GM21737 (cell line): ENCODE measurements at regions not wholly inside any gene's neighbourhood (a gene's known extent, or its start where the extent isn't known, plus 50 kb on each side); places are given as distances from the start of the nearest gene placed in this dataset.
"Not testable (repeated sequence)": the region's sequence is repeated elsewhere in the genome, so short reads cannot be mapped to it uniquely, and the experiment has no call there.

Experiments used
- ATAC-seq: cut with Tn5 transposase; IDR thresholded peaks from one replicate; pipeline ENCODE4 v1.9.1; 2021; ENCODE audit warnings: mild to moderate bottlenecking, moderate library complexity; ENCODE audit not compliant: unreplicated experiment

DNA sequence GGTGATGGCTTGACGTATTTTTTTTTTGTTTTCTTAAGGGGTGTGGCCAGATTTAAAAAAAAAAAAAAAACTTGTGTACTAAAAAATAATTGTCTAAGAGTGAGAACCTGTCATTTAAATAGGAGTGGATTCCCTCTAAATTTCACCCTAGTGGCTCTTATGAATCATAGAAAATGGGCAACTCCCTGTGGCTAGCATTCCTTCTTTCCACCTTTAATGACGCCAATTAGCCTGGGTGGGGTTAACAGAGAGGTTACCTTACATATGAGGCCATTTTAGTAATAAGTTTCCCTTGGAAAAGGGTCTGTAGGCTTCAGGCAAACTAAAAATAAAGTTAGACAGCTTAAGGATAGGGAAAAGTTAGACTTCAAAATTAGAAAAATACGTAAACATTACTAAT is 223.5 kb upstream of the FAM241A start:
- ATAC-seq, result no peak

DNA sequence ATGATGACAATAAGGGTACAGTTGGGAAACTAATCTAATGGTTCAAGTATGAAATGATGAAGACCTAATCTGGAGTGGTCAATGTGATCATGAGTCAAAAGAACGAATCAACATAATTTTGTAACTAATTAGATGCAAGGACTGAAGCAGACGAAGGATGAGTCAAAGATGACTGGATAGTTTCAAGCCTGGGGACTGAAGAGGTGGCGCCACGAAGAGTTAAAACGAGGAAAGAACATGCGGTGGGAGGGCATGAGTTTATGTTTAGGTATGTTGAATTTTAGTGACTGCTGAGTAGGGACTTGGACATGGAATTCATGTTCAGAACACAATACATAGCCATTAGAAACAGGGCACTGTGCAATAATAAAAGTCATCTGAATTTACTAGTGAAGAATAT is 221.5 kb upstream of the FAM241A start:
- ATAC-seq, result no peak

DNA sequence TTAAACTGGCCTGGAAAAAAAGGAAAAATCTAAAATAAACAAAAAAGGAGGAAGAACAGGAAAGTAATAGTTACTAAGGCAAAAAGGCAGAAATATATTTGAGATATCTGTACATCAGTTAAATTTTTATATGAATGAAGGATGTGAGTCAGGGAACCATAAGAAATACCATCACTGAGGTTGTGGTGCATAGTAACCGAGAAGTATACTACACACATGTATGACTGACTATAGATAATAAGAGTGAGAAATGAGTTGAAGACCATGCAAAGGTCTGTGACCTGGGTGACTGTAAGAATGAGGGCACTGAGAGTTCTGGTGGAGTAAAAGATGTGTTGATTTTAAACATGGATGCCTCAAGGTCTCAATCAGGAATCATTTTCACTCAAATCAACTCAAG is 220.6 kb upstream of the FAM241A start:
- no peak for ATAC-seq

DNA sequence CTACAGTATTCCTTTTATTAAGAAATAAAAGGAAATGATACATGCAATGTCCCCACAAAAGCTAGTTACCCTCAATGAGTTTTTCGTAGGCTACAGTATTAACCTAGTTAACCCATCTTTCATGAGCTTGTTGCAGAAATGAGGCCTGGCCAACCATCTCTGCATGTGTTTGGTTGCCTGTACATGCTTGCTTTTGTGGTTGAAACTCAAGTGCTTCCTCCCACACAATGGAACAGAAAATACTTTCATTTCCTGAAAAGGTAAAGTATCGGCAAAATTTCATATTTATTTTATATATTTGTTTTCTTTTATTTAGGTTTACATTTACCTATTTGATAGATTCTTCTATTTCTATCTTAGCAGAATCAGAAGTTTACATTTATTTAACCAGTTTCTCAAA is 214.6 kb upstream of the FAM241A start:
- peak; percentile 97 for ATAC-seq

DNA sequence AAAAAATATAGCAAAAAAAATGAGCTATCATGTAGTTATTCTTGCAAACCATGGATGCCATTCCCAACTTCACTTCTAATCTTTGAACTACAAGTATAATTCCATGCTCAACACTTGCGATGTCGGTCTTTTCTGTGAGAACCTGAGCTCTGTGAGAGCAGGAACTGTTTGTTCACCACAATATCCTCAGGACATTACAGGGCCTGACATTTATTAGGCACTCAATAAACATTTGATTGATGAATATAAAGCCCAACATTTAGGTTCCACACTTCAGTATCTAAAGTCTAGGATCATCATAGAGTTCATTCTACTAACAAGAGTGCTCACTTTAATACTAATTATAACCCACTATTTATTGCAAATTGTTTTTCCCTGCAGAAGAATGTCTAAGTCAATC is 211.6 kb upstream of the FAM241A start:
- no peak for ATAC-seq

DNA sequence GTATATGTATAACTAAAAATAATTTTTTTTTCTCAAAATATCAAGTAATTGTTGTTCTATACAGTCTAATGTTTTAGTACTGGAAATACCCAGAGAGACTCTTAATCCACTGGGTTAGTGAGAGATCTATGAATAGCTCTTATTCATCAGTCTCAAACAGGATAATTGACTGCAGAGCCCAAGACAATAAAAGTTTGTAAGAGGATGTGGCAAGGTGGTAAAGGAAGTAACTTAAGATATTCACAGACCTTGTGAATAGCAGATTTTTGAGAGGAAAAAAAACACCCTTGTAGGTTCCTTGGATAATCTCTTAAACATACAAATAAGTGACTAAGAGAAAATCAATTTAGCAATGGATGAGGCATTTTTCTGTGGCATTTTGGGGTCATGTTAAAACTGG is 210.9 kb upstream of the FAM241A start:
- ATAC-seq, result no peak

DNA sequence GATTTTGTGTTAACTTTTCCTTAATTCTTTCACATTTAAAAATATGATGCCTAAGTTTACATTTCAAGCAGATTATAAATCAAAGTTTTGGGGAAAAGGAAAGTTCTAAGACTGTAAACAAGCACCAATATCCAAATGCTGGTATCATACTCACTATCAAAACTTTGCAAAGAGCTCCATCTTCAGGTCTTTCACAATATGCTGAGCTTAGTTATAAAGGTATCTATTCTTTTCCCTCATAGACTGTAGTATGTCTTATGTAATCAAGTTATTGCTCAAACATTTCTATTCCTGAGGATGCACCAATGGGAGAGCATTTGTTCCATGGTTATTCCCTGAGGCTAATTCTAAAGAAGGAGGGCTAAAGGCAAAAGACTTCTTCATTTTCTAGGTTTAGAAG is 207.9 kb upstream of the FAM241A start:
- no peak for ATAC-seq

DNA sequence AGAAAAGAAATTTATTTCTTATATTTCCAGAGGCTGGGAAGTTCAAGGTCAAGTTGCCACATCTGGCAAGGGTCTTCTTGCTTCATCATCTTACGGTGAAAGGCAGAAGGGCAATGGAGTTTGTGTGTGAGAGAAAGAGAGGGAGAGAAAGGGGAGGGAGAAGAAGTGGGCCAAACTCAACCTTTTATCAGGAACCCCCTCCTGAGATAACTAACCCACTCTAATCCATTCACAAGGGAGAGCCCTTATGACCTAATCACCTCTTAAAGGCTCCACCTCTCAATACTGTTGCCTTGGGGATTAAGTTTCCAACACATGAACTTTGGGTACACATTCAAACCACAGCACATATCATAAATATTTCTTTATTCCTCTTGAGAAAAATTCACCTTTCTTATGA is 203.3 kb upstream of the FAM241A start:
- ATAC-seq, result no peak

DNA sequence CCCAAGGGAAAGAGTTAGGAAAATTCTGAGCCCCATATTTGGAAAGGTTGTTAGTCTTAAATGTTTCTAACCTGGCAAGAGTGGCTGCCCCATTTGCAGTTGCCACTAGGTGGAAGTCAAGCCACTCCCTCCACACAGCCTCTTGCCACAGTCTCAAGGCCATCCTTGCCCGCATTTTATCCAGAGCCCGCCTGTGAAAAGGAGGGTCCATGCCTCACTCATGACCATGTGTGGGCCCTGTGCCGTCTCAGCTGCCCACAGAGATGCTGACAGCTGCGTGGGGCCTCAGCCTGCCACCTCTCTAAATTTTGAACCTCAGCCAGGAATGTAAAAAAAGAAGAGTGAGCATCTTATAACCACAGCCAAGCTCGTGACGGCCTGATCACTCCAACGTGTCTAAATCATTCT is 201.5 kb upstream of the FAM241A start:
- ATAC-seq, result peak; percentile 87

DNA sequence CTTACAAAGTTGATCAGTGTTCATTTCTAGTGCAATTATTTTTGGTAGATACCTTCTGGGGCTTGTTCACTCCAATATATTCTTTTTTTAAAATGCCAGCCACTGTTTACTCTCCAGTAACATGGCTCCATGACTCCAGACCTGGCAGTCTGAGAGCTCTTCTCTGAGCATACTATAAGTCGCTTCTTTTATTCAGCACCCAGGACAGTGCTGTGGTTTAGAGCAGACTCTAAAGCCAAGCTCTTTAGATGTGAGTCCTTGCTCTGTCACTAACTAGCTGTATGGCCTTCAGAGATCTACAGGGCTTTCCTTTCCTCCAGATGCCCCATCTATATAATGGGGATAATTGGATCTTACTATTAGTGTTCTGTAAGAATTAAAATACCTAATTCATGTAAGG is 200.2 kb upstream of the FAM241A start:
- no peak for ATAC-seq

DNA sequence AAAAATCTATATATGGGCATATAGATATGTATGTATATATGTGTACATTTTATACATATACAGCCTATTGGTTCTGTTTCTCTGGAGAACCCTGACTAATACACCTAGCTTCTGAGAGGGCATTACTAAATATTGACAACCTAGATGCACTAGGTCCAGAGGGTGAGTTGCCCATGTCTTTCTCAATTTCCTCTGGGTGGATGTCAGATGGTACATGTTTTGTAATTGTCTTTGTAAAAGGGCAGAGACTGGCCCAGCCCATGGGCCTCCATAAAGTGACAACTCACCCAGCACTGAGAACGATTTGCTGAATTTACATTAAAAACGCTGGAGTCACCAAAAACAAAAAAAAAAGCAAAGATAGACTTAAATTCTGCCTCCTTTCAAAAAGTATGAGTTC is 198.5 kb upstream of the FAM241A start:
- no peak for ATAC-seq

DNA sequence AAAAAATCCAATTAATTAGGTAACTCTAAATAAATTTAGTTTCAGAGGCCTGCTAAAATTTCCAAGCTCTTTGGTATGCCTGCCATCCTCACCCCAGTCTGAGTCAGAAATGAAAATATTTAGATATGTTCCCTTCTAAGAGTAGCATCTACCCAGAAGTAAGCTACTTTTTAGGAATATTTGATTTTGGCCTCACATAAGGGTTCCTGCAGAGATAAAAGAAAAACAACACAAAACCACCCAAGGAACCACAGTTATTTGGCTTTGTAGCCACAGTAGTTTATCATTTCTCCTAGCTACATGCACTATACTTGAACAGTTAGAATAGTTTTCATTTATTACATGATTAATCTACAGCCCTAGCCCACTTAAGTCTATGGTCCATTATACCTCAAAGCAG is 192.6 kb upstream of the FAM241A start:
- ATAC-seq, result no peak

DNA sequence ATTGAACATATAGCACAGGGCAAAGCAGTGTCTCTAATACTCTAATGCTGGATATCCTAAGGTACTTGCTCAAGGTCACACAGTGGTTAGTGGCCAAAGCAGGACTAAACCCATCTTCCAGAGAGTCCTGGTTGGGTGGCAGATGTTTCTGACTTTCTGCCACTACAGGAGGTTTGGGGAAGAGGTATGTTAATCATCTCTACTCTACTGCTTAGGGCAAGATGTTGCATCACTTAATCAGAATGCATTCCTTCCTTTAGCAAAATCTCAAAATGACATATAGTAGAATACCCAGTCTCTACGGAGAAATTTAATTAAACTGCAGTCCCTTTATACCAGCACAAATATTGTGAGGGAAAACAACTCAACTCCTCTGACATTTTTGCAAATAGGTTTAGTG is 190.7 kb upstream of the FAM241A start:
- no peak for ATAC-seq

DNA sequence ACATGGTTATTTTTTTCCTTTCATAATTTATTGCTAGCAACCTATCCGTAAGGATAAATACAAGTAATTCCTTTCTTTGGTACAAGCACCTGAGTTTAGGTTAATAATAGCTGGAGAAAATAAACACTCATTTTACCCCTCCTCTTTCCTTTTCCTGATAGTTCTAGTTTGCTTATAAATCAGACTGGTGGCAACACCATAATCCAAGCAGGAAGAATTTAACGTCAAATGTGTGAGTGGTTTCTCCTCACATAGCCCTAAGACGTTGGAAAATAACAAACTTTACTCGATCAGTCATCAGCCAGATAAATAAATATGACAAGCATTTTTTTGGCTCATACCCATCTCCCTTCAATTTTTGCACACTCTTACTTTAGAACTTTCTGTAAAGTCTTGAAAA is 190.3 kb upstream of the FAM241A start:
- no peak for ATAC-seq

DNA sequence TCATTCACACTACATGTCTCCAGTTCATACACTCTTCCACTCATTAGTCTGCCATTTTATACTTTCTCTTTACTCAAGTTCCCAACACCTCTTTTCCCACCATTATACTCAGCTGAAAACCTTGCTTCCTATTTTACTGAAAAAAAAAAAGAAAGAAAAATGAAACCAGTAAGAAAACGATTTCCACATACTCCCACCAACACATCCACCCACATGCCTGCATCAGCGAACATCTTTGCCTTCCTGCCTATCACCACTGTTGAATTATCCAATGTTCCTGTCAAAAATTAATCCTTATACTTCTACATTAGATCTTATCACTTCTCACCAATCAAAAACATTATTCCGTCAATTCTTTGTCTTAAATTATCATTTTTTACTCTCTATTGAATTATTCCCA is 188.1 kb upstream of the FAM241A start:
- no peak for ATAC-seq

DNA sequence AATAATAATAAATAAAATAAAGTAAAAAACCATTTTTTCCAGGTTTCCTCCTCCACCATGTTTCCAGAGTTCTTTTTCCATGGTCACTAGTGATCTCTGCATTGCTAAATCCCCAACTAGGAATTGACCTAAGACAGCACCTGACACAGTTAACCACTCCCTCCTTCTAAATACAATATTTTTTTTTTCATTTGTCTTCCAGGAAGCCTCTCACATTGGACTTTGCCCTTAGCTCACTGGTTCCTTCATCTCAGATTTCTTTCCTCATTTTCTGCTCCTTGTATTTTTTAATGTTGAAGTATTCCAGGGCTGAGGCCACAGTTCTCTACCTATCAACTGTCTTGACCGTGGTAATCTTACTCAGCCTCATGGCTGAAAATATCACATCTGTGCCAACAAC is 187.3 kb upstream of the FAM241A start:
- no peak for ATAC-seq

DNA sequence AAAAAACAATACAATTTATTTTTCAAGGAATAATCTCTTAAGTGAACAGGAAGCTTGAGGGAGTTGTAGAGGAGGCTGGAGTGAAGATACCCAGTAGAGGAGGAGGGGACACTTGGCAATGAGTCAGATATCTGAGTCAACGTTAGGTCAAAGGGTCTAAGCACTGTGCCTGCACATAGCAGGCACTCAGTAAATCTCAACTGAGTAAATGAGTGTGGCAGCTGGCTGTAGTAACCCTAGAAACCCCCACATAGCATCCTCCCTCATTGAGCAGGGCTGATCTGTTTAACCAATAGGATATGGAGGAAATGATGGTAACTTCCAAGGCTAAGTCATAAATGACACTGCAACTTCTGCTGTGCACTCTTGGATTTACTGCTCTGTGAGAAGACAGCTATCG is 186.0 kb upstream of the FAM241A start:
- peak; percentile 34 for ATAC-seq

DNA sequence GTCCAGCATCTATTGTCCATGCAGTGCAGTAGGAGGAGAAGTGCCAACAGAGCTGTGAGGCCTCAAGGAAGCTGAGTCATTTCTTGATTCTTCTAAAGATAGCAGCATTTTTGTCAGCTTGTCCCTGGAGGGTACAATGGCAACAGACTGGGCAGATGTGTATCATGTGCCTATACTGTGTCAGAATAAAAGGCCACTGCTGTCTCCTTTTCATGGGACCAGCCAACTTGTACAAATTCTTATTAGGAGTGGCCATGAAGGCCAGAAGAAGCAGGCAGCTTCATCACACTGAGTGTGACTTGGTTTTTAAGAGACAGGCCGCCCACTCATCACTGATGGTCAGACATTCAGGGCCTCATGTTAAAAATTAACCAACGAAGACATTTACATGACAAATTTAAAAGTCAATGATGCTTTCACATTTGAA is 185.0 kb upstream of the FAM241A start:
- ATAC-seq, result peak; percentile 97

DNA sequence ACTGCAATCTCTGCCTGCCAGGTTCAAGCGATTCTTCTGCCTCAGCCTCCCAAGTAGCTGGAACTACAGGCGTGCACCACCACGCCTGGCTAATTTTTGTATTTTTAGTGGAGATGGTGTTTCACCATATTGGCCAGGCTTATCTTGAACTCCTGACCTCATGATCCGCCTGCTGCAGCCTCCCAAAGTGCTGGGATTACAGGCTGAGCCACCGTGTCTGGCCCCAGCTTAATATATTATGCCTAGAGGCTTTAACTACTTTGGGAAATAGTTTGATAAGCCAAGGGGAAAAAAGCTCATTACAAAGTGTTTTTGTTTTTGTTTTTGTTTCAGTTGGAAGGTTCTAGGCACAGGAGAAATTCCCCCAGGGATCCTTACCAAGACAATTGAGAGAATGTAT is 184.2 kb upstream of the FAM241A start:
- not testable (repeated sequence) for ATAC-seq

DNA sequence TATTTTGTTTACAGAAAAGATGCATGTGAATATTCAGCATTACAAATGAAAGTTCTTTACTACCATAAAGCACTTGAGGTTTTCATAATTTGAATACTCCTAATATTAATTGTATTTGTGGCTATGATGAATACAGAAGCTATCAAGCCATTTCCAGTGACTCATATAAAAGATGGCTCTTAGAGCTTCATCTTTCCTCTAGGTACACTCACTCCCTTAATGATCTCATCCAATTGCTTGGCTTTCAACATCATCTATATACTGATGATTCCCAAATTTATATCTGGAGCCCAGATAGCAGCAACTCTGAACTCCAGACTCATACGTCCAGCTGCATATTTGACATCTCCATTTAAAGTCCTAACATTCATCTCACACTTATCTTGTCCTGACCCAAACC is 183.4 kb upstream of the FAM241A start:
- ATAC-seq, result no peak

DNA sequence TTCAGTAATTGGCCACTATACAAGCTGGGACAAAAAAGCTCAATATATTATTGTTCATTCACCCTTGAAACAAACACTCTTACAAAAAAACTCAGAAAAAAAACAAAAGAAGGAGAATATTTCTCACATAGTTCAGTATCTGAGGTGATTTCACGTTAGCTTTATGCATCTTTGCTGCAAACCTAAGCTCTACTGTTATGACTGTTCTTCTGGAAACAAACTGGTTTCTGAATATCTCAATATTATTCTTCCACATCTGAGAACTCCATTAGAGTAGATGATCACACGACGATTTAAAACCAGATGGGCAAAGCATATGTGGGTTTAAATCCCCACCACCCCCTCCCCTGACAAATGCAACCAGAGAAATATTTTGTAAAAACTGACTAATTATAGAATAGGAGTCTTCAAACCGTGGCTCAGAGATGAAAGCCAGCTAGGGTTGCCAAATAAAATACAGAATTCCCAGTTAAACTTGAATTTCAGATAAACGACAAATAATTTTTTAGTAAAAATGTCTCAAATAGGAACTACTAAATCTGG is 182.0 kb upstream of the FAM241A start:
- no peak for ATAC-seq

DNA sequence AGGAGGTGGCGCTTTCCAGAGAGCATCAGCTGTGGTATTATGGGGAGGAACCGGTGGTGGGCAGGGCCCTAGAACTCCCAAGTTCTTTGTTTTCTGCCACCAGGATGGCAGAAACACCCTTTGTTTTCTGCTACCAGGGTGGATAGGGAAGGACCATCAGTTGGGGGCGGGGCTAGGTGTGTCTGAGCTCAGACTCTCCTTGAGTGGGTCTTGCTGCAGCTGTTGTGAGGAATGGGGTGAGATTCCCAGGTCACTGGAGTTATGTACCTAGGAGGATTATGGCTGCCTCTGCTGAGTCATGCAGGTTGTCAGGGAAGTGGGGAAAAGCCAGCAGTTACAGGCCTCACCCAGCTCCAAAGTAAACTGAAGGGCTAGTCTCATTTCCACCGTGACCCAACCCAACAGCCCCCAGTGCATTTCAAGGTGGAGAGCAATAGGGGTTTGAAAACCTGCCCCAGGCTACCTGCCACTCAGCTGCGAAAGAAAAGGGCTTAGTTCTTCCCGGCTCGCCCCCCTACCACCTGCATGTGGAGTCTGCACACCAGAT is 167.8 kb upstream of the FAM241A start:
- ATAC-seq, result no peak

DNA sequence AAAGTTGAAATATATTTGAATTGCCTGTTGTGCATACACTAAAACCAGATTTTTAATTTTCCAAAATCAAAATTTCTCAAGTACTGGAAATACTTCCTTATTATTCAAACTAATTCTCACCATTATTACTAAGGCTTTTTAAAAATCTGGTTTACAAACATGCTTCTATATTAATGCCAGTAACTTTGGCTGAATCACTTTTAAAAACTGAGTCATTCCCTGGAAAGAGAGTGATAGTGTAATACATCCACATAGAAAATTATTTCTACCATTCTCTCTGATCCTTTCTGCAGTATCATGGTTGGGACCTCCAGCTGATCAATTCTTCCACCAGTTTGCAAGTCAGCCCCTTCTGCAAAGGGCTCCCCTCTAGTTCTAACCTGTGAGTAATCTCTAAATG is 165.3 kb upstream of the FAM241A start:
- no peak for ATAC-seq
